Sigmoid colon (tissue), 3 donors: ENCODE measurements at regions not wholly inside any gene's neighbourhood (a gene's known extent, or its start where the extent isn't known, plus 50 kb on each side); places are given as distances from the start of the nearest gene placed in this dataset.

Experiments
- POLR2A ChIP-seq, 2 donors: fragments of 450-650 bp; IDR thresholded peaks; one replicate each; pipeline ENCODE4 v1.6.1; 2016; ENCODE audit warnings: antibody characterized with exemption in 2 of 2, mild to moderate bottlenecking in 2 of 2, moderate library complexity in 2 of 2
- TF ChIP-seq, protein P1 (sequence below), 4 experiments: fragments of 450-650 bp in 3 of 4; fragments of 200-600 bp in 1 of 4; IDR thresholded peaks; one replicate each; pipeline ENCODE4 v1.5.1; 2016 to 2019; ENCODE audit warnings: antibody characterized with exemption in 4 of 4, mild to moderate bottlenecking in 3 of 4, moderate library complexity in 2 of 4

DNA sequence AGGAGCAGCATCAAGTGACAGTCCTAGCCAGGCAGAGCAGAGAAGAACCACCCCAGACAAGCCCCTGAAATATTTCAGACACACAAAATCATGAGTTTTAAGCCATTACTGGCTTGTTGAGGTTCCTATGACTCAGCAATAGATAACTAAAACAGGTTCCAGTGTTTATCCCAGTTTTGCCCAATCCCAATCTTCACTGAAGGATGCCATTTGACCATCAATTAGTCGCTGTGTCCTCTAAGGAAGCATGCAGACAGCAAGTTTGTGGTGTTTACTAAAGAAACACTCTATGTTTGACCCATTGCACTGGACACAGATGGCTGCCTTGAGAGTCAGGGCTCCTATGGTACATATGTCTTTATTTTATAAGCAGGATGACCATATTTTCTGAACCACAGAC, 186.7 kb downstream of the SYK start:
- TF ChIP-seq, protein P1, sequence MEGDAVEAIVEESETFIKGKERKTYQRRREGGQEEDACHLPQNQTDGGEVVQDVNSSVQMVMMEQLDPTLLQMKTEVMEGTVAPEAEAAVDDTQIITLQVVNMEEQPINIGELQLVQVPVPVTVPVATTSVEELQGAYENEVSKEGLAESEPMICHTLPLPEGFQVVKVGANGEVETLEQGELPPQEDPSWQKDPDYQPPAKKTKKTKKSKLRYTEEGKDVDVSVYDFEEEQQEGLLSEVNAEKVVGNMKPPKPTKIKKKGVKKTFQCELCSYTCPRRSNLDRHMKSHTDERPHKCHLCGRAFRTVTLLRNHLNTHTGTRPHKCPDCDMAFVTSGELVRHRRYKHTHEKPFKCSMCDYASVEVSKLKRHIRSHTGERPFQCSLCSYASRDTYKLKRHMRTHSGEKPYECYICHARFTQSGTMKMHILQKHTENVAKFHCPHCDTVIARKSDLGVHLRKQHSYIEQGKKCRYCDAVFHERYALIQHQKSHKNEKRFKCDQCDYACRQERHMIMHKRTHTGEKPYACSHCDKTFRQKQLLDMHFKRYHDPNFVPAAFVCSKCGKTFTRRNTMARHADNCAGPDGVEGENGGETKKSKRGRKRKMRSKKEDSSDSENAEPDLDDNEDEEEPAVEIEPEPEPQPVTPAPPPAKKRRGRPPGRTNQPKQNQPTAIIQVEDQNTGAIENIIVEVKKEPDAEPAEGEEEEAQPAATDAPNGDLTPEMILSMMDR (IDR thresholded peaks at IDR 0.05), result no peak
- TF ChIP-seq POLR2A (IDR thresholded peaks at IDR 0.05), result no peak
